NCI-H2196 treated with DMSO at 0.1 percent for 48 hours (cell line): ENCODE measurements at regions not wholly inside any gene's neighbourhood (a gene's known extent, or its start where the extent isn't known, plus 50 kb on each side); places are given as distances from the start of the nearest gene placed in this dataset.
"Not testable (repeated sequence)": the region's sequence is repeated elsewhere in the genome, so short reads cannot be mapped to it uniquely, and the experiment has no call there.

ENCODE experiments used
- DNase-seq: peaks from one replicate; lab custom pipeline; 2025; ENCODE audit not compliant: unreplicated experiment; lab: John Stamatoyannopoulos, UW

DNA sequence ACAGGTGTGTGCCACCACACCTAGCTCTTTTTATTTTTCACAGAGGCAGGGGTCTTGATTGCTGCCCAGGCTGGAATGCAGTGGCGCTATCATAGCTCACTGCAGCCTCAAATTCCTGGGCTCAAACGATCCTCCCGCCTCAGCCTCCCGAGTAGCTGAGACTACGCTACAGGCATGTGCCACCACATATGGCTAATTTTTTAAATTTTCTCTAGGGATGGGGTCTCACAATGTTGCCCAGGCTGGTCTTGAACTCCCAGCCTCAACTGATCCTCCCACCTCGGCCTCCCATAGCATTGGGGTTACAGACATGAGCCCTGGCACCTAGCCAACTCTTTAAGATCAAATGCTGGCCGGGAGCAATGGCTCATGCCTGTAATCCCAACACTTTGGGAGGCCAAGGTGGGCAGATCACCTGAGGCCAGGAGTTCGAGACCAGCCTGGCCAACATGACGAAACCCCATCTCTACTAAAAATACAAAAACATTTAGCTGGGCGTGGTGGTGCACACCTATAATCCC is 50.6 kb upstream of the MYL10 start:
- DNase-seq = not testable (repeated sequence)

DNA sequence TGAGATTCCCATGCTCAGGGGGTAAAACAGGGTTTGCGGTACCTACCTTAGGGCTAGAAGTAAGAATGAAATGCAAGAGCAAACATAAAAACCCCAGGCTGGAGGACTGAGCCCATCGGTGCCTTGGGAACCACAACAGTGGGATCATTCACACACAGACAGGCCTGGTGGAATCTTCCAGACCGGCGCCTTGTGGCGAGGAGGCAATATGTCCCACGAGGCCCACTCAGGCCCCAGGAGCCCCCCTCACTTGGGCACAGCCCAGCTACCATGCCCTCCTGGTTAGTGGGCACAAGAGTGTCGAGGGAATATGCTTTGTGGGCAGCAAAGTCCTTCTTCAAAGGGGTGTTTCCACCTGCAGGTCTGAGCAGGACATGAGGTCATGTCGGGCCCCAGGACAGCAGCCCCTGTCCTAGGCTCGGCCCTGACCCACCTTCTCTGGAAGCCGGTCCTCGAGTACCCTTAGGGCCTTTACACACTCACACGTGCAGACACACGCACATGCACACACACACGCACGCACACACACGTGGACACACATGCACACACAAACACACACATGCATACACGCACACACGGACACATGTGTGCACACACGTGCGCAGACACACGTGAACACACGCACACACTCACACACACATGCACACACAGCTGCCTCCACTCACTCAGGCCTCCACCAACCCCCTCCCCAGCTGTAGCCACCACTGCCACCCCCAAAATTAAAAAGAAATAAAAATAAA is 51.5 kb upstream of the MYL10 start:
- no peak for DNase-seq

DNA sequence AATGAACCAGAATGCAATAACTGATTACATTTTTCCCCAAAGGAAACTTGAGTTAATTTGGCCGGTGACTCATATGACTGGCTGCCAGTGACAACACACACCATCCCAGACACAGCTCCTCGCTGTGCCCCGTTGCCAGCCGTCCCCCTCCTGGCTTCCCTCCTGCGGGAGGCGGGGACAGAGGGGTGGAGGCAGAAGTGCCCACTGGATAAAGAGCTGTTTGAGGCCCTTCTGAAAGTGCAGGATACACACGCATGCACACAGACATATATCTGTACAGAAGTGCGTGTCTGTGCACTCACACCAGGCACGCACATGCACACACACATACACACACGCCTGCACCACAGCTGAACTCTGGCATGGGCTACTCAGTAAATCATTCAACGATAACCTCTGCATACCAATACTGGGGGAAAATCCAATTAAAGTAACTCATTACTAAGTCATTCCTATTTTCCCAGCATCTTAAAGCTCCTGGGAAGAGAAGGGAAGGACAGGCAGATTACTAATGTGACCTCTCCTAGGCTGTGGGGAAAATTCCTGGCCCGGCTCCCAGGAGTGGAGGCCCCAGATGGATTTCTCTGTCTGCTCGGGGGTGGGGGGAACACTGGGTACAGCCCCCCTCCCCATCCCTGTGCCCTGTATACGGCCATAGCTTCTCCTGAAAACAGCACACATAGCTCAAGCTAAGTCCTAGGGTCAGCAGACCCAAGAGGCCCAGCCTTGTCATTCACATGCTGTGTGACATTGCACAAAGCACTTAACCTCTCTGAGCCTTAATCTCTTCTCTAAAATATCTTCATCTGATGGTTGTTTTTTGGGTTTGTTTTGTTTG is 52.3 kb upstream of the MYL10 start:
- no peak for DNase-seq

DNA sequence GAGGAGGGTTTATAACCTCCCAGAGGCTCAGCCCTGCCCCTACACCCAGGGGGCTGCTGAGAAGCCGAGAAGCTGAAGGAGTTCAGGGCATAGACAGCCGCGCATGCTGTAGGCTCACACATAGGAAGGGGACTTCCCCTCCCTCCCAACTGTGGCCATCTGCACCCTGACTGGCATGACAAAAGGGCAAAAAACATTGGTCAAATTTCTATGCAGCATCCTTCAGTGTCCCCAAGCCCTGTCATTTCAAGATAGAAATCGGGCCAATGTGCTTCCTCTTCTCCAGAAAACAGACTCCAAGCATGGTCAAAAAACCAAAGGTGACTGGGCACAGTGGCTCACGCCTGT is 55.9 kb upstream of the MYL10 start:
- no peak for DNase-seq

DNA sequence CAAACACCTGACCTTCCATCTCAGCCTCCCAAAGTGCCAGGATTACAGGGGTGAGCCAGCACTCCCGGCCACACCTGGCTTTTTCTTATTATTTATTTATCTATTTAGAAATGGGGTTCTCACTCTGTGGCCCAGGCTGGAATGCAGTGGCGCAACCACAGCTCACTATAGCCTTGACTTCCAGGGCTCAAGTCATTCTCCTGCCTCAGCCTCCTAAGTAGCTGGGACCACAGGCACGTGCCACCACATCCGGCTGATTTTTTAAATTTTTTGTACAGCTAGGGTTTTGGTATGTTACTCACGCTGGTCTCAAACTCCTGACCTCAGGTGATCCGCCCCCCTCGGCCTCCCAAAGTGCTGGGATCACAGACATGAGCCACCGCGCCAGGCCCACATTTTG is 56.9 kb upstream of the MYL10 start:
- no peak for DNase-seq

DNA sequence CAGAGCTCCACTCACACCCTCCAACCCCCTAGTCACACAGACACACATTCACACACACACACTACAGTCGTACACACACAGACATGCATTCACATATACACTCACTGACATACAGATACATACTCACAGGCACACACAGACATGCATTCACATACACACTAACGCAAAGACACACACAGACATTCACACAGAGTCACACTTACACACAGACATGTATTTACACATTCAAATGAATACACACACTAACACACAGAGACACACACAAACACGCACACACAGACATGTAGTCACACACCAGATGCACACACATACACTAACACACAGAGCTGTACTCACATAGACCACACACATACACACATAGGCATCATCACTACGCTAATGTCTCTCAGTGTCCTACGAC is 58.0 kb upstream of the MYL10 start:
- DNase-seq = no peak

DNA sequence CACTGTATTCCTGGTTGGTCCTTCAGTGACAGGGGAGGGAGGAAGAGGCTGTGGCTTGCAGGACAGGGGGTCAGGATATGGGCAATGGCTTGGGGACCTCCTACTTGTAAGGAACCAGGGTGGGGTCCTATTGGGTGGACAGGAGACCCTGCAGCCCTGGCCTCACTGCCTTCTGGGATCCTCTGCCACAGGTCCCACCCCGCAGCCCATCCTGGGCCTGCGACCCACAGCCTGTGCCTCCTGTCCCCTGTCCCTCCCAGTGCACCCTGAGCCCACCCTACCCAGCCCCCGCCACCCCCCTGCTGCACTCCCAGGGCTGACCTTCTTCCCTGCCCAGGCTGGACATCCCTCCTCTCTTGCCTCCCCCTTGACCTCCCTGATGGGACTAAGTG is 58.7 kb upstream of the MYL10 start:
- DNase-seq = no peak

DNA sequence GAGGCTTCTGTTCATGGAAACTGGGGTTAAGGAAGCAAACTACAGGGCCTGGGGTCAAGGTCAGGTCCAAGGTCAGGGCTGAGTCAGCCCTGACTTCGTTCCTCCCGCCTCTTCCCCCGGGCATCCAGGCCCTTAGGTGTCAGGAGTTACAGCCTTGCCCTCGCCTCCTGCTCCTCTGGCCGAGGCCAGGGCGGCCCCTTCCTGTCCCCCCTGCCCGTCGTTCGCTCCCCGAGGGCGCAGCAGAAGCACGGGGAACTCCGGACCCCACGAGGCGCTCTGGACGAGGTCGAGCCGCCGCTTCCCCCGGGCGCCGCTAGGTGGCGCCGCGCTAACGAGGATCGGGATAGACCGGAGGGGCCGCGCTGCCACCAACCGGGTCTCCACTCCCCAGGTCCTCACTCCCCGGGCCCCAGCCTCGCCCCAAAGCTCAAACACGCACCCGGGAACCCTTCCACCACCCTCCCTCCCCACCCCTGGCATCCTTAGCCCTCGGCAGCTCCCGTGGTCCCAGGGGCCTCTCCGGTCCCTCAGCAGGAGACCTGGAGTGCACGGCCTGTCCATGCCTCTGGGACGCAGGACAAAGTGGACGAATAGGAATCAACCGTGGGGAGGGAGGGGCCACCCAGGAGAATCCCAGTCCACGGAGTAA is 59.2 kb upstream of the MYL10 start:
- DNase-seq = peak; percentile 16

DNA sequence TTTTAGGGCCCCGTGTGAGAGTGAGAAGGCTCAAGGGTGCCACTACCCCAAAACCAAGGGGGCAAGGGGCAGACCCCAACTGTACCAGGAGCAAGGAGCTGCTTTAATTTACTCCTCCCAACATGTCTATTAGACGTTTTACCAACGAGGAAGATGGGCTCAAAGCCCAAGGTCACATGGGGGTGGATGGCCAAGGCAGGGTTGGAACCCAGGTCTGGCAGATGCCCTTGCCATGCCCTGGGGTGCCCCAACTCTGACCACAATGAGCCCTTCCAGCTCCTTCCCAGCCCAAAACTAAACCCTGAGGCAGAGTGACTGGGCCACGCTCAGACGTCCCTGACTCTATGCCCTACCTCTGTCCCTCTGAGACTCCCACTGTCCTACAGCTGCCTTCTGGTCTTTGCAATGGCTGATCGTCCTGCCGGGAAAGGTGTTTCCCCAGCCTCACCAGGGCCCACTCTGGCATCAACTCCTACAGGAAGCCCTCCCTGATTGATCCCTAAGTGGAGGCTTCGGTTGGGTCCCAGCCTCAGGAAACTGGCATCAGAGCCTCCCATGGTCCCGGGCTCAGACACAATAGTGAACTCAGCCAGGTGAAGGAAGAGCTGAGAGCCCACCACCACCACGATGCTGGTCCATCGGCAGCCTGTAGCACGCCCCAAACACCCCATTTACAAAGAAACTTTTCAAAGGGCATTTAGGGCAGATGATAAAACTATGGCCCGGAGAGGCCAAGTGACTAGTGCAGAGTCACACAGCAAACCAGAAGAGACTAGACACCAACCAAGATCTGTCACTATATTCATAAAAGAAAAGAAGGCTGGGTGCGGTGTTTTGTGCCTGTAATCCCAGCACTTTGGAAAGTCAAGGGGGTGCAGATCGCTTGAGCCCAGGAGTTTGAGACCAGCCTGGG is 60.2 kb upstream of the MYL10 start:
- no peak for DNase-seq

DNA sequence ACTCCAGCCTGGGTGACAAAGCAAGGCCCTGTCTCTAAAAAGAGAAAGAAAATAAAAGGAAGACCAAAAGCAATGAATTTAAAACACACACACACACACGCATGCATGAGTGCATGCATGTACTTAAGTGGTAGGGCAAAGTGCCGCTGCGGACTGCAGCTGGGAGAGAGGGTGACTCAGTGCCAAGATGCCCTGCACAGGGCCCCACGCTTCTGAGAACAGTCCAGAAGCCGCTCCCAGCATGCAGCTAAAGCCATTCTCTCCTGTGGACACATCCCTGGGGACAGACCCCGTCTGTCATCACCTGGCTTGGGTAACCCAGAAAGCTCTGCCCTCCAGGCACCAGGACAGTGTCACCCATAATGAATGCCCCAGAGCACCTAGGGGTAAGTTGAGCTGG is 61.0 kb upstream of the MYL10 start:
- no peak for DNase-seq

DNA sequence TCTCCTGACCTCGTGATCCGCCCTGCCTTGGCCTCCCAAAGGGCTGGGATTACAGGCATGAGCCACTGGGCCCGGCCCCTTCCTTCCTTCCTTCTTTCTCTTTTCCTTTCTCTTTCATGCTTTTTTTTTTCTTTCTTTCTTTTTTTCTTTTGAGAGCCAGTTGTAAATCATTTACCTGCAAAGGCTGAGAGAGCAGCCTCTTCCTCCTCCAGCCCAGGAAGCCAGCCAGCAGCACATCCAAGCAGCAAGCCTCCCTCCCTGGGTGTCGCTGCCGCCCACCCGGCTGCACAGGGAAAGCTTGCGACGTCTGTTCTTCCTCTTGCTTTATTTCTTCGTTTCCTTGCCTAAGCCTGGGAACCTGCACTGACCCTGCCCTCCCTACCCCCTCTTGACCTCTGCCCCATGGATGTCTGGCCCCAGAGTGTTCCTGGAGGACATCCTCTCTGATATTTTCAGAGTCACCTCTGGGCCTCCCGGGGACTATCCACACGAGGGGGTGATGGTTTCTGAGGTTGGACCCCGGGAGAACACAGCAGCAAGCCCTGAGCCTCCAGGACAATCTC is 62.8 kb upstream of the MYL10 start:
- DNase-seq = no peak

DNA sequence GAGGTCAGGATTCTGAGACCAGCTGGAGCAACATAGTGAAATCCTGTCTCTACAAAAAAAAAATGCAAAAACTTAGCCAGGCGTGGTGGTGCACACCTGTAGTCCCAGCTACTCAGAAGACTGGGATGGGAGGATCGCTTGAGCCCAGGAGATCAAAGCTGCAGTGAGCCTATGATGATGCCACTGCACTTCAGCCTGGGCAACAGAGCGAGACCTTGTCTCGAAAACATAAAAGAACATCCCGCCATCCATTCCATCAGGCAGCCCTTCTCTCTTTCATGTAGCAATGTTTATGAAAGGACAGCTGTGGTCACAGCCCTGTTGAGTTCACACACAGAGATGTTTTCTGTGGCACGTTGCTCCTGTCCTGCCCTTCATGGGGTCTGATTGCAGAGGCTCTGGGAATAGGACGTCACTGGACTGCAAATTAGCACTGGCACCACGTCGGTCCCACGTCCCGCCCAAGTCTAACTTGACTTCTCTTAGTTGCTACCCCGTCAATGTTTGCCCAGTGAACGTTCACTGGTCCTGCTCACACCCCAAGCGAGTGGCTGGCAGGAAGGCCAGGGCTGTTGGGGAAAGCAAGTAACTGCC is 64.5 kb upstream of the MYL10 start:
- DNase-seq = no peak

DNA sequence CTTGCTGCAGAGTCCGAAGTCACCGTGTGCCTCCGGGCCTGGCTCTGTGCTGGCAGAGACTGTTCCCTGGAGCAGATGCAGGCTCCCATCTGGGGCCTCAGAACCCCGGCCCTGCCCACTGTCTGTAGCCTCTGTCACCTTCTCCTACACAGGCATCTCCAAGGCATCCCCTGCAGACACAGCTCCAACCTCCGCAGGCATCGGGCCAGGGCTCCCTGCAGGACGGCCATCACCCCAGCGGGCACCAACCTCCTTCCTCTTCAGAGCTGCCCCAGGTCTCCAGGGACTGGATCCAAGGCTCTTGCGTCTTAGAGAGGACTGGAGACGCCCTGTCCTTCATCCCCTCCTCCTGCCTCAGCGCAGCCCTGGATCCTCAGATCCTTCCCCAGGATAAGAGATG is 69.9 kb upstream of the MYL10 start:
- DNase-seq = no peak

DNA sequence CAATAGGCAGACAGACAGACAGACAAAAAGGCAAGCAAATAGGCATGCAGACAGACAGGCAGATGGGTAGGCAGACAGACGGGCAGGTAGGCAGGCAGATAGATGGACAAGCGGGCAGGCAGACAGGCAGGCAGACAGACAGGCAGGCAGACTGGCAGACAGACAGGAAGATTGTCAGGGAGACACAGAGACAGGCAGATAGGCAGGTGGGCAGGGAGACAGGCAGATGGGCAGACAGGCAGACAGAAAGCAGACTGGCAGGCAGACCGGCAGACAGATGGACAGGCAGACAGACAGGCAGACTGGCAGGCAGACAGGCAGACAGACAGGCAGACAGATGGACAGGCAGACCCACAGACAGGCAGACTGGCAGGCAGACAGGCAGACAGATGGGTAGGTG is 70.3 kb upstream of the MYL10 start:
- no peak for DNase-seq

DNA sequence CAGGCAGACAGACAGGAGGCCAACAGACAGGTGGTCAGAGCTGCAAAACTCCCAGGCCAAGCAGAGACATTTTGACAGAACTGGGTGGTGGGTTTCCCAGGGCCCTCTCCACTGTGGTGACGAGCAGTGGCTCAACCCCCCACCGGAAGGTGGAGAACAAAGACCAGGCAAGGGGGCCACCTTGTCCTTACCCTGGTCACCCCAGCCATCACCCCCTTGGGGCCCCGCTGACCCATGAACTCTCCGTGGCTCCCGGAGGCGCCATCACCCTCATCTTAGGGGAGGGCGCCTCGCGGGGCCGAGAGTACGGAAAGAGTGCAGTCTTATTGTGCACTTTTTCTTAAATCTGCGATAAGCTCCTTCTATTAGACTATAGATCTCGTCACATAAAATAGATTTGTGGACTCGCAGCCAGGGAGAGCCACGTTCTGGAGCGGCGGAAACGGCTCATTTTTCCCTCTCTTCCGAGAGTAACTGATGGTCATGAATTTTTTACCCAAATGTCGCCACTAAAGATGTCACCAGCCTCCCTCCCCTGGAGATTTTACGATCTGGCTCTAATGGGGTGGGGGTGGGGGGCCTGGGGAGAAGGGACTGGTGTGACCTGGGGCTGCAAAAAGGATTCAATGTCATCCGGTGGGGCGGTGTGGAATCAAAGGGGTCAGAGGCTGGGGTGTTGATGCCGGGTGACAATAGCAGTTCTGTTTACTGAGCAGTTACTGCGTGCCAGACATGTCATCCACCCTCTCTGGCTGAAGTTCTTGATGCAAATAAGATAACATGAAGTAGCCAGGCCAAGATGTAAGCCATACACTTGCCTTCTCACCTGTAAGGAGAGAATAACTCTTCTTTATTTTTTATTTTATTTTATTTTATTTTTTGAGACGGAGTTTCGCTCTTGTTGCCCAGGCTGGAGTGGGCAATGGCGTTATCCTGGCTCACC is 71.1 kb upstream of the MYL10 start:
- no peak for DNase-seq

DNA sequence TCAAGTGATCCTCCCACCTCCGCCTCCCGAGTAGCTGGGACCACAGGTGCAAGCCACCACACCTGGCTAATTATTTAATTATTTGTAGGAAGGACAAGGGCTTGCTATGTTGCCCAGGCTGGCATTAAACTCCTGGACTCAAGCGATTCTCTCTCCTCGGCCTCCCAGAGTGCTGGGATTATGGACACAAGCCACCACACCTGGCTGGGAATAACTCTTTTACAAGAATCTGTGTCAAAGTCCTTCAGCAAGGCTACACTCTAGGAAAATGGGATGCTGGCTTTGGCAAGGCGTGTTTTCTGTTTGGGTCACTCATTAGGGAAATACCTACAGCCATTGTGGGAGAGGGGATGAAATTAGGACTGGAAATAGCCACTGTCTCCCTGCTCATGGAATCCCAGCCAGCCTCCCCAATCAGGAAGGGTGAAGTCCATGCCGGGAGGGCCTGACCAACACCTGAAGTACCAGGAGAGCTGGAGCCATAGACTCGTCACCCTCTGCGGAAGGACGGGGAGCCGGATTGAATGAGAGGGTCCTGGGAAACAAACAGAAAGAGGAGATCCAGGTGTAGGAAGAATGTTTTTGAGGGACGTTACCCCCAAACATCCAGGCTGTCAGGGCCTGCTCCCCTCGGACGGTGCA is 72.2 kb upstream of the MYL10 start:
- no peak for DNase-seq

DNA sequence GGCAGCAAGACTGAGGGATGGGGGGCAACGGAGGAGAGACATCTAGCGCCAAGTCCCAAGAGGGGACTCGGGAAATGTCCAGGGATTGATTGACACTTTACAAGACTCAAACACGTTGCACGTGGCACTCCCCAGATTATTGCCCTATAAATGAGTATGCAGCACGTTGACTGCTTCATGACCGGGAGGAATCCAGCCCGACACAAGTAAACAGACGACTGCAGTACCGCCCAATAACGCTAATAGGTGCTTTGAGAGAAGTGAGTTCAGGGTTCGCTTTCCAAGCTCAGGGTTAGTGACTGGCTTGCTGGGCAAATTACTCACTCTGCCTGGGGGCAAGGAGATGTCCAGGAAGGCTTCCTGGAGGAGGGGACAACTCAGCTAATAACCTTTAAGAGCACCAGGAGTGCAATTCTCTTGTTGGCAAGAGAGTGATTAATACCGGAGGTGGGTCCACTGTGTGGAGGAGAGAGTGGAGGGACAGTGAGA is 73.3 kb upstream of the MYL10 start:
- no peak for DNase-seq

DNA sequence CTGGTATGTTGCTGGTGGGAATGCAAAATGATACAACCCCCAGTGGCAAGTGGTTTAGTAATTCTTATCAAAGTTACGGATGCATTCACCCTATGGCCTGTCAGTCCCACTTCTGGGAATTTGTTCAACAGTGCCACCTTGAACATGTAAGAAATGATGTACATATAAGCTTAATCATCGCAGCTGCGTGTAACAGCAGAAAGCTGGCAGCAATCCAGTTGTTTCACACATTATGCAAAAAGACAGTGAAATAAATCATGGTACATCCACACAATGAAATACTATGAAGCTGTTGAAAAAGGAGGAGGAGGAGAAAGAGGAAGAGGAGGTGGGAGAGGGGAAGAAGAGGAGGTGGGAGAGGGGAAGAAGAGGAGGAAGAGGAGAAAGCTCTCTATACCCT is 76.2 kb upstream of the MYL10 start:
- no peak for DNase-seq
